Naive thymus-derived CD4-positive, alpha-beta T cell (primary cell): ENCODE measurements at regions not wholly inside any gene's neighbourhood (a gene's known extent, or its start where the extent isn't known, plus 50 kb on each side); places are given as distances from the start of the nearest gene placed in this dataset.

Experiments
- ATAC-seq: fragments of 150-1000 bp; cut with Tn5 transposase; 2 replicates; pipeline ENCODE4 v1.10.0; 2021; ENCODE audit warnings: mild to moderate bottlenecking, moderate library complexity
- CTCF ChIA-PET: fragments of 350-600 bp; sonication (Branson Sonifier 250); formaldehyde crosslinking; loops from one replicate; lab custom pipeline; 2021; ENCODE audit warnings: antibody characterized with exemption; lab: Charles Lee
- POLR2A ChIA-PET: fragments of 350-600 bp; sonication (Branson Sonifier 250); formaldehyde crosslinking; loops from one replicate; lab custom pipeline; 2021; ENCODE audit warnings: antibody characterized with exemption, inconsistent platforms; lab: Charles Lee
- DNase-seq, 9 donors: peaks; one replicate each; pipeline versions ENCODE4 v3.0.0 to v3.0.0-alpha.2; 2020 to 2022; ENCODE audit warnings: mixed read lengths in 1 of 9
- H3K27ac ChIP-seq: one replicate; pipeline ENCODE4 v1.7.0; 2013; ENCODE audit warnings: mild to moderate bottlenecking, low read depth, low read length, moderate library complexity
- H3K27me3 ChIP-seq, 2 donors: one replicate each; pipeline ENCODE4 v1.7.0; 2013; ENCODE audit warnings: low read length in 2 of 2, mild to moderate bottlenecking in 2 of 2, moderate library complexity in 2 of 2; ENCODE audit not compliant: control insufficient read depth in 2 of 2, insufficient read depth in 2 of 2
- H3K36me3 ChIP-seq, 3 experiments: 1 replicate in 2 of 3; 2 replicates in 1 of 3; pipeline ENCODE4 v1.7.0; 2013; ENCODE audit warnings: low read length in 3 of 3, mild to moderate bottlenecking in 3 of 3, moderate library complexity in 1 of 3; ENCODE audit not compliant: insufficient read depth in 3 of 3, control insufficient read depth in 2 of 3
- H3K4me1 ChIP-seq, 2 donors: one replicate each; pipeline ENCODE4 v1.7.0; 2013; ENCODE audit warnings: low read length in 2 of 2, mild to moderate bottlenecking in 2 of 2, moderate library complexity in 1 of 2; ENCODE audit not compliant: control insufficient read depth in 2 of 2, insufficient read depth in 2 of 2
- H3K4me3 ChIP-seq: 2 replicates; pipeline ENCODE4 v1.7.0; 2013; ENCODE audit warnings: mild to moderate bottlenecking, low read length
- H3K9me3 ChIP-seq, 3 experiments: 1 replicate in 2 of 3; 2 replicates in 1 of 3; pipeline ENCODE4 v1.7.0; 2013; ENCODE audit warnings: low read length in 3 of 3; ENCODE audit not compliant: control insufficient read depth in 2 of 3
- H3K27ac Mint-ChIP-seq, 9 donors: one replicate each; pipeline ENCODE4 v1.8.0; 2020 to 2022; ENCODE audit warnings: mixed read lengths in 9 of 9, mild to moderate bottlenecking in 8 of 9, moderate library complexity in 5 of 9, inconsistent platforms in 2 of 9
- H3K27me3 Mint-ChIP-seq, 5 donors: one replicate each; pipeline ENCODE4 v1.8.0; 2021 to 2022; ENCODE audit warnings: mixed read lengths in 5 of 5, mild to moderate bottlenecking in 1 of 5
- H3K36me3 Mint-ChIP-seq, 5 donors: one replicate each; pipeline ENCODE4 v1.8.0; 2020 to 2022; ENCODE audit warnings: mixed read lengths in 5 of 5, mild to moderate bottlenecking in 3 of 5, inconsistent platforms in 1 of 5
- H3K4me1 Mint-ChIP-seq, 7 donors: one replicate each; pipeline ENCODE4 v1.8.0; 2020 to 2022; ENCODE audit warnings: mixed read lengths in 7 of 7, mild to moderate bottlenecking in 3 of 7, inconsistent platforms in 1 of 7
- H3K4me3 Mint-ChIP-seq, 10 donors: one replicate each; pipeline ENCODE4 v1.8.0; 2020 to 2022; ENCODE audit warnings: mild to moderate bottlenecking in 10 of 10, mixed read lengths in 10 of 10, moderate library complexity in 6 of 10, inconsistent platforms in 2 of 10
- H3K9me3 Mint-ChIP-seq, 11 donors: one replicate each; pipeline ENCODE4 v1.8.0; 2020 to 2022; ENCODE audit warnings: mixed read lengths in 11 of 11, mild to moderate bottlenecking in 4 of 11, inconsistent platforms in 1 of 11, moderate library complexity in 1 of 11
- intact Hi-C, 2 donors: fragments of 100-400 bp; cut with micrococcal nuclease; formaldehyde crosslinking; loops; one replicate each; pipeline ENCODE4 v1.15.1; 2023

- Mint-ChIP-seq H3K4me3 (no peak overlapping the region), H3K36me3 (no peaks in the 10 kb centered on the region), H3K27me3 (no peaks in the 10 kb centered on the region), H3K4me1 (no peaks in the 10 kb centered on the region), H3K27ac (no peak overlapping the region), H3K9me3 (peaks cover 0 to 9% (median 0%) of the 10 kb centered on the region in 11 donors)
- no peak overlapping the region for H3K4me3 ChIP-seq
- ChIA-PET CTCF (no interaction called here), POLR2A (no interaction called here)
- H3K27me3 ChIP-seq, result no peaks in the 10 kb centered on the region
- intact Hi-C loops, result no loop called here
- no peaks in the 10 kb centered on the region for H3K36me3 ChIP-seq
- no peaks in the 10 kb centered on the region for H3K9me3 ChIP-seq
- no peak for DNase-seq
- H3K4me1 ChIP-seq, result no peaks in the 10 kb centered on the region
- no peak overlapping the region for H3K27ac ChIP-seq
- ATAC-seq, result no peak
Observed at GRCh38 chr1:81052162-81052561, 748.6 kb upstream of the ADGRL2 start.

- Histone ChIP-seq H3K4me1 (no peaks in the 10 kb centered on the region), H3K9me3 (no peaks in the 10 kb centered on the region), H3K36me3 (no peaks in the 10 kb centered on the region), H3K27me3 (no peaks in the 10 kb centered on the region), H3K4me3 (no peak overlapping the region), H3K27ac (no peak overlapping the region)
- intact Hi-C loops, result no loop called here
- no peaks in the 10 kb centered on the region for H3K27me3 Mint-ChIP-seq
- peaks cover 0 to 13% (median 0%) of the 10 kb centered on the region in 11 donors for H3K9me3 Mint-ChIP-seq
- ATAC-seq (no peak), DNase-seq (no peak)
- no peaks in the 10 kb centered on the region for H3K36me3 Mint-ChIP-seq
- POLR2A ChIA-PET, result no interaction called here
- CTCF ChIA-PET, result no interaction called here
- H3K4me1 Mint-ChIP-seq, result no peaks in the 10 kb centered on the region
- no peak overlapping the region for H3K27ac Mint-ChIP-seq
- no peak overlapping the region for H3K4me3 Mint-ChIP-seq
Observed at GRCh38 chr1:81050390-81050789, 750.3 kb upstream of the ADGRL2 start.

- no peaks in the 10 kb centered on the region for H3K4me1 ChIP-seq
- no peak overlapping the region for H3K4me3 Mint-ChIP-seq
- no peak overlapping the region for H3K4me3 ChIP-seq
- peaks cover 0 to 9% (median 1%) of the 10 kb centered on the region in 11 donors for H3K9me3 Mint-ChIP-seq
- no peaks in the 10 kb centered on the region for H3K27me3 ChIP-seq
- no peaks in the 10 kb centered on the region for H3K36me3 Mint-ChIP-seq
- no peak for DNase-seq
- H3K27ac Mint-ChIP-seq, result no peak overlapping the region
- POLR2A ChIA-PET, result no interaction called here
- CTCF ChIA-PET, result no interaction called here
- H3K36me3 ChIP-seq, result no peaks in the 10 kb centered on the region
- no peak for ATAC-seq
- no peaks in the 10 kb centered on the region for H3K4me1 Mint-ChIP-seq
- H3K9me3 ChIP-seq, result no peaks in the 10 kb centered on the region
- intact Hi-C loops, result no loop called here
- H3K27me3 Mint-ChIP-seq, result no peaks in the 10 kb centered on the region
- no peak overlapping the region for H3K27ac ChIP-seq
Observed at GRCh38 chr1:81044708-81045107, 756.0 kb upstream of the ADGRL2 start.

GRCh38 chr1:81042225-81042624 is 758.5 kb upstream of the ADGRL2 start:
- intact Hi-C loops, result no loop called here
- H3K4me3 Mint-ChIP-seq, result no peak overlapping the region
- H3K4me1 ChIP-seq, result no peaks in the 10 kb centered on the region
- POLR2A ChIA-PET, result no interaction called here
- H3K36me3 Mint-ChIP-seq, result no peaks in the 10 kb centered on the region
- ATAC-seq (no peak), DNase-seq (no peak)
- no peaks in the 10 kb centered on the region for H3K9me3 ChIP-seq
- H3K27me3 ChIP-seq, result no peaks in the 10 kb centered on the region
- no peaks in the 10 kb centered on the region for H3K4me1 Mint-ChIP-seq
- no peak overlapping the region for H3K4me3 ChIP-seq
- H3K27ac Mint-ChIP-seq, result no peak overlapping the region
- no peaks in the 10 kb centered on the region for H3K36me3 ChIP-seq
- CTCF ChIA-PET, result no interaction called here
- no peak overlapping the region for H3K27ac ChIP-seq
- H3K9me3 Mint-ChIP-seq, result peaks cover 0 to 9% (median 1%) of the 10 kb centered on the region in 11 donors
- H3K27me3 Mint-ChIP-seq, result no peaks in the 10 kb centered on the region

GRCh38 chr1:81034291-81034690 is 766.4 kb upstream of the ADGRL2 start:
- Mint-ChIP-seq H3K27me3 (no peaks in the 10 kb centered on the region), H3K4me1 (no peaks in the 10 kb centered on the region), H3K27ac (no peak overlapping the region), H3K36me3 (peaks cover 0 to 3% (median 0%) of the 10 kb centered on the region in 5 donors), H3K9me3 (peaks cover 1 to 10% (median 5%) of the 10 kb centered on the region in 11 donors), H3K4me3 (no peak overlapping the region)
- no peak for DNase-seq
- intact Hi-C loops, result no loop called here
- Histone ChIP-seq H3K9me3 (no peaks in the 10 kb centered on the region), H3K4me1 (no peaks in the 10 kb centered on the region), H3K27me3 (no peaks in the 10 kb centered on the region), H3K4me3 (no peak overlapping the region), H3K27ac (no peak overlapping the region), H3K36me3 (no peaks in the 10 kb centered on the region)
- ChIA-PET POLR2A (no interaction called here), CTCF (no interaction called here)
- ATAC-seq, result no peak

GRCh38 chr1:81032973-81033425 is 767.7 kb upstream of the ADGRL2 start:
- intact Hi-C loops, result no loop called here
- Mint-ChIP-seq H3K27me3 (no peaks in the 10 kb centered on the region), H3K36me3 (peaks cover 0 to 3% (median 0%) of the 10 kb centered on the region in 5 donors), H3K4me3 (no peak overlapping the region), H3K4me1 (no peaks in the 10 kb centered on the region), H3K9me3 (peaks cover 1 to 9% (median 4%) of the 10 kb centered on the region in 11 donors), H3K27ac (no peak overlapping the region)
- no peaks in the 10 kb centered on the region for H3K9me3 ChIP-seq
- H3K36me3 ChIP-seq, result no peaks in the 10 kb centered on the region
- no peak overlapping the region for H3K27ac ChIP-seq
- no peak for DNase-seq
- H3K27me3 ChIP-seq, result no peaks in the 10 kb centered on the region
- ChIA-PET CTCF (no interaction called here), POLR2A (no interaction called here)
- H3K4me3 ChIP-seq, result no peak overlapping the region
- no peaks in the 10 kb centered on the region for H3K4me1 ChIP-seq
- ATAC-seq, result no peak

- DNase-seq (no peak), ATAC-seq (no peak)
- intact Hi-C loops, result no loop called here
- CTCF ChIA-PET, result no interaction called here
- Histone ChIP-seq H3K27ac (no peak overlapping the region), H3K9me3 (no peaks in the 10 kb centered on the region), H3K36me3 (no peaks in the 10 kb centered on the region), H3K4me3 (no peak overlapping the region), H3K4me1 (no peaks in the 10 kb centered on the region), H3K27me3 (no peaks in the 10 kb centered on the region)
- H3K4me3 Mint-ChIP-seq, result no peak overlapping the region
- H3K27ac Mint-ChIP-seq, result no peak overlapping the region
- H3K9me3 Mint-ChIP-seq, result peaks cover under 1 to 9% (median 4%) of the 10 kb centered on the region in 11 donors
- peaks cover 0 to 3% (median 0%) of the 10 kb centered on the region in 5 donors for H3K36me3 Mint-ChIP-seq
- H3K27me3 Mint-ChIP-seq, result no peaks in the 10 kb centered on the region
- no peaks in the 10 kb centered on the region for H3K4me1 Mint-ChIP-seq
- POLR2A ChIA-PET, result no interaction called here
Observed at GRCh38 chr1:81032374-81032773, 768.4 kb upstream of the ADGRL2 start.
